Erythroblast (primary cell): ENCODE measurements at regions not wholly inside any gene's neighbourhood (a gene's known extent, or its start where the extent isn't known, plus 50 kb on each side); places are given as distances from the start of the nearest gene placed in this dataset.

Experiments used
- DNase-seq, 2 experiments: peaks; one replicate each; lab custom pipeline; 2025; lab: John Stamatoyannopoulos, UW
- GATA1 ChIP-seq: IDR thresholded peaks from 2 replicates; pipeline ENCODE4 v1.6.1; 2011; ENCODE audit warnings: low read depth, mild to moderate bottlenecking, control low read depth, low read length, moderate library complexity
- POLR2A ChIP-seq: IDR thresholded peaks from 2 replicates; pipeline ENCODE4 v1.6.1; 2011; ENCODE audit warnings: mild to moderate bottlenecking, low read length

GRCh38 chr17:79152636-79153035, 78.0 kb downstream of the ENGASE start:
- DNase-seq, result no peak
- TF ChIP-seq GATA1 (no peak), POLR2A (no peak)

- TF ChIP-seq GATA1 (no peak), POLR2A (no peak)
- no peak for DNase-seq
Measured at GRCh38 chr17:79152110-79152509, 77.5 kb downstream of the ENGASE start.

GRCh38 chr17:79150799-79151198, 76.2 kb downstream of the ENGASE start:
- no peak for DNase-seq
- TF ChIP-seq GATA1 (no peak), POLR2A (no peak)

- TF ChIP-seq POLR2A (no peak), GATA1 (no peak)
- no peak for DNase-seq
Measured at GRCh38 chr17:79150035-79150733, 75.6 kb downstream of the ENGASE start.

GRCh38 chr17:79148584-79148983, 74.0 kb downstream of the ENGASE start:
- DNase-seq, result no peak
- TF ChIP-seq GATA1 (no peak), POLR2A (no peak)

- TF ChIP-seq POLR2A (no peak), GATA1 (no peak)
- DNase-seq, result no peak
Measured at GRCh38 chr17:79147746-79148506, 73.3 kb downstream of the ENGASE start.

GRCh38 chr17:79146562-79146961, 71.9 kb downstream of the ENGASE start:
- no peak for DNase-seq
- TF ChIP-seq POLR2A, result no peak
- TF ChIP-seq GATA1, result no peak

GRCh38 chr17:79145548-79145947, 70.9 kb downstream of the ENGASE start:
- DNase-seq, result no peak
- TF ChIP-seq GATA1 (no peak), POLR2A (no peak)

- no peak for TF ChIP-seq GATA1
- TF ChIP-seq POLR2A, result no peak
Measured at GRCh38 chr17:79144133-79144532, 69.5 kb downstream of the ENGASE start.

GRCh38 chr17:79142375-79142774, 67.8 kb downstream of the ENGASE start:
- DNase-seq, result no peak
- no peak for TF ChIP-seq GATA1
- TF ChIP-seq POLR2A, result no peak

More at GRCh38 chr17:79144133-79144532, 69.5 kb downstream of the ENGASE start:
- DNase-seq, result no peak

GRCh38 chr17:79141578-79142355, 67.1 kb downstream of the ENGASE start:
- TF ChIP-seq GATA1 (no peak), POLR2A (no peak)
- DNase-seq, result no peak

GRCh38 chr17:79138826-79139225, 64.2 kb downstream of the ENGASE start:
- no peak for DNase-seq
- TF ChIP-seq POLR2A (no peak), GATA1 (no peak)

GRCh38 chr17:79137789-79138165, 63.2 kb downstream of the ENGASE start:
- DNase-seq, result no peak
- no peak for TF ChIP-seq GATA1
- TF ChIP-seq POLR2A, result no peak

- no peak for TF ChIP-seq GATA1
Measured at GRCh38 chr17:79137015-79137788, 62.6 kb downstream of the ENGASE start.

More at GRCh38 chr17:79137015-79137788, 62.6 kb downstream of the ENGASE start:
- DNase-seq, result no peak
